HG02970 (cell line): ENCODE measurements at regions not wholly inside any gene's neighbourhood (a gene's known extent, or its start where the extent isn't known, plus 50 kb on each side); places are given as distances from the start of the nearest gene placed in this dataset.
A peak's percentile ranks its signal among the peaks of the same experiment; 100 is the strongest.
"Not testable (repeated sequence)": the region's sequence is repeated elsewhere in the genome, so short reads cannot be mapped to it uniquely, and the experiment has no call there.

Experiments used
- ATAC-seq: cut with Tn5 transposase; IDR thresholded peaks from one replicate; pipeline ENCODE4 v1.9.1; 2021; ENCODE audit warnings: mild to moderate bottlenecking, moderate library complexity, moderate number of reproducible peaks; ENCODE audit not compliant: unreplicated experiment, low FRiP score

GRCh38 chr17:26881195-26881594, 412.7 kb upstream of the WSB1 start:
- ATAC-seq = not testable (repeated sequence)

- ATAC-seq = peak; percentile 71
These were observed 411.7 kb upstream of the WSB1 start for GRCh38 chr17:26882097-26882761.

- not testable (repeated sequence) for ATAC-seq
These were observed 409.8 kb upstream of the WSB1 start for GRCh38 chr17:26883878-26884740.

- not testable (repeated sequence) for ATAC-seq
These were observed 409.2 kb upstream of the WSB1 start for GRCh38 chr17:26884741-26885059.

- ATAC-seq = not testable (repeated sequence)
These were observed 408.5 kb upstream of the WSB1 start for GRCh38 chr17:26885244-26885970.
